B cell (primary cell): ENCODE measurements at regions not wholly inside any gene's neighbourhood (a gene's known extent, or its start where the extent isn't known, plus 50 kb on each side); places are given as distances from the start of the nearest gene placed in this dataset.

Experiments
- EZH2 ChIP-seq: IDR thresholded peaks from 2 replicates; pipeline ENCODE4 v1.6.1; 2012; ENCODE audit warnings: borderline replicate concordance, low read depth, mild to moderate bottlenecking, moderate library complexity, low read length; ENCODE audit not compliant: insufficient read depth, poor library complexity, severe bottlenecking
- TF ChIP-seq, protein P1 (sequence below): fragments of 200-600 bp; IDR thresholded peaks from one replicate; pipeline ENCODE4 v1.8.0; 2022; ENCODE audit warnings: antibody characterized with exemption, mild to moderate bottlenecking

DNA sequence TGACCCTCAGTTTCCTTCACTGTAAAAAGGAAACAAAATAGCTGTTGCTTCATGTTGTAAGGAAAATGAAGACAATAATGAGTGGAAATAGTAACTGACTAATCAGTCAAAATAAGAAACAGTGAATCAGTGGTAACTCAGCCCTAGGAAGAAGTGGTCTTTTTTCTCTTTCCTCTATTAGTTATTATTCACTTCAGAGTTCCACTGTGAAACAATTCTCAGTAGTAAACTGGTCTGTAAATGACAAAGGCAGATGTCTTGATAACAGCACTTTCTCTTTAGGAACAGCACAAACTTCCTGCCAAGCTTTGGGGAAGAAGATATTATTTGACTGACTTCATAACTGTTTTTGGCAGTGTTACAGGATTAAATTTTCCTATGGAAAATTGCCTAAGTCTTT lies 600.5 kb upstream of the KLHL1 start:
- TF ChIP-seq, protein P1, sequence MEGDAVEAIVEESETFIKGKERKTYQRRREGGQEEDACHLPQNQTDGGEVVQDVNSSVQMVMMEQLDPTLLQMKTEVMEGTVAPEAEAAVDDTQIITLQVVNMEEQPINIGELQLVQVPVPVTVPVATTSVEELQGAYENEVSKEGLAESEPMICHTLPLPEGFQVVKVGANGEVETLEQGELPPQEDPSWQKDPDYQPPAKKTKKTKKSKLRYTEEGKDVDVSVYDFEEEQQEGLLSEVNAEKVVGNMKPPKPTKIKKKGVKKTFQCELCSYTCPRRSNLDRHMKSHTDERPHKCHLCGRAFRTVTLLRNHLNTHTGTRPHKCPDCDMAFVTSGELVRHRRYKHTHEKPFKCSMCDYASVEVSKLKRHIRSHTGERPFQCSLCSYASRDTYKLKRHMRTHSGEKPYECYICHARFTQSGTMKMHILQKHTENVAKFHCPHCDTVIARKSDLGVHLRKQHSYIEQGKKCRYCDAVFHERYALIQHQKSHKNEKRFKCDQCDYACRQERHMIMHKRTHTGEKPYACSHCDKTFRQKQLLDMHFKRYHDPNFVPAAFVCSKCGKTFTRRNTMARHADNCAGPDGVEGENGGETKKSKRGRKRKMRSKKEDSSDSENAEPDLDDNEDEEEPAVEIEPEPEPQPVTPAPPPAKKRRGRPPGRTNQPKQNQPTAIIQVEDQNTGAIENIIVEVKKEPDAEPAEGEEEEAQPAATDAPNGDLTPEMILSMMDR = no peak
- no peak for TF ChIP-seq EZH2
